Neural cell (in vitro differentiated cells): ENCODE measurements at regions not wholly inside any gene's neighbourhood (a gene's known extent, or its start where the extent isn't known, plus 50 kb on each side); places are given as distances from the start of the nearest gene placed in this dataset.

ENCODE experiments used
- CTCF ChIP-seq: fragments of 450-650 bp; IDR thresholded peaks from 2 replicates; pipeline ENCODE4 v1.5.1; 2014; ENCODE audit warnings: antibody characterized with exemption, mild to moderate bottlenecking, moderate library complexity; ENCODE audit not compliant: poor library complexity, severe bottlenecking
- POLR2AphosphoS5 ChIP-seq: IDR thresholded peaks from 2 replicates; pipeline ENCODE4 v1.6.1; 2012
- TAF1 ChIP-seq: IDR thresholded peaks from 2 replicates; pipeline ENCODE4 v1.6.1; 2012; ENCODE audit warnings: low read depth

- no peak for TF ChIP-seq POLR2AphosphoS5
- no peak for TF ChIP-seq CTCF
- TF ChIP-seq TAF1 = no peak
Observed at GRCh38 chr1:195664628-195665027, 943.6 kb downstream of the KCNT2 start.
